Tibial artery (tissue), 4 donors: ENCODE measurements at regions not wholly inside any gene's neighbourhood (a gene's known extent, or its start where the extent isn't known, plus 50 kb on each side); places are given as distances from the start of the nearest gene placed in this dataset.

Experiments used
- DNase-seq, 2 donors: peaks; one replicate each; pipeline ENCODE4 v3.0.0-alpha.2; 2019
- H3K27ac ChIP-seq, 2 donors: fragments of 200-600 bp; sonication (generic) in 1 of 2; 1 replicate in 1 of 2; 2 replicates in 1 of 2; pipeline ENCODE4 v1.5.1; 2018 to 2019; ENCODE audit warnings: mild to moderate bottlenecking in 1 of 2
- H3K27me3 ChIP-seq, 2 donors: fragments of 200-600 bp; sonication (generic) in 1 of 2; one replicate each; pipeline versions ENCODE4 v1.5.1 to v1.6.0; 2016 to 2019
- H3K36me3 ChIP-seq, 3 donors: fragments of 200-600 bp; sonication (generic) in 2 of 3; one replicate each; pipeline ENCODE4 v1.5.1; 2016 to 2019; ENCODE audit warnings: mild to moderate bottlenecking in 2 of 3
- H3K4me1 ChIP-seq, 4 donors: fragments of 200-600 bp; sonication (generic) in 2 of 4; 1 replicate in 3 of 4; 2 replicates in 1 of 4; pipeline ENCODE4 v1.5.1; 2016 to 2019
- H3K4me3 ChIP-seq, 2 donors: fragments of 200-600 bp; sonication (generic) in 1 of 2; 1 replicate in 1 of 2; 2 replicates in 1 of 2; pipeline ENCODE4 v1.5.1; 2018 to 2019; ENCODE audit warnings: mild to moderate bottlenecking in 2 of 2
- H3K9me3 ChIP-seq, 3 donors: fragments of 200-600 bp; sonication (generic) in 1 of 3; one replicate each; pipeline ENCODE4 v1.5.1; 2016 to 2019
- CTCF ChIP-seq, 2 experiments: fragments of 200-600 bp in 1 of 2; fragments of 450-650 bp in 1 of 2; IDR thresholded peaks; one replicate each; pipeline ENCODE4 v1.5.1; 2017 to 2019; ENCODE audit warnings: antibody characterized with exemption in 2 of 2, mild to moderate bottlenecking in 1 of 2, moderate library complexity in 1 of 2
- intact Hi-C: fragments of 100-400 bp; cut with DNase I; formaldehyde crosslinking; loops from one replicate; pipeline ENCODE4 v1.15.0; 2023; ENCODE audit warnings: low total_unique reads

GRCh38 chr5:4880304-4880741, 259.8 kb upstream of the ADAMTS16 start:
- Histone ChIP-seq H3K4me1 (no peaks in the 10 kb centered on the region), H3K4me3 (no peak overlapping the region), H3K27ac (no peak overlapping the region), H3K36me3 (no peaks in the 10 kb centered on the region), H3K27me3 (no peaks in the 10 kb centered on the region), H3K9me3 (no peaks in the 10 kb centered on the region)
- intact Hi-C loops = loop anchor here (10.0 kb wide), 1 partner anchor 534 kb away; no protein-coding TSS in a partner anchor
- no peak for DNase-seq
- TF ChIP-seq CTCF (IDR thresholded peaks at IDR 0.05) = no peak

GRCh38 chr5:4881366-4882002, 258.6 kb upstream of the ADAMTS16 start:
- Histone ChIP-seq H3K4me1 (no peaks in the 10 kb centered on the region), H3K9me3 (no peaks in the 10 kb centered on the region), H3K36me3 (no peaks in the 10 kb centered on the region), H3K27me3 (no peaks in the 10 kb centered on the region), H3K27ac (no peak overlapping the region), H3K4me3 (no peak overlapping the region)
- intact Hi-C loops = loop anchor here (10.0 kb wide), 1 partner anchor 533 kb away; no protein-coding TSS in a partner anchor
- no peak for TF ChIP-seq CTCF (IDR thresholded peaks at IDR 0.05)
- no peak for DNase-seq

- no peak for TF ChIP-seq CTCF (IDR thresholded peaks at IDR 0.05)
- intact Hi-C loops = loop anchor here (10.0 kb wide), 1 partner anchor 533 kb away; no protein-coding TSS in a partner anchor
- no peaks in the 10 kb centered on the region for H3K9me3 ChIP-seq
- no peak for DNase-seq
- H3K27me3 ChIP-seq = no peaks in the 10 kb centered on the region
- H3K4me3 ChIP-seq = no peak overlapping the region
- no peaks in the 10 kb centered on the region for H3K4me1 ChIP-seq
- no peaks in the 10 kb centered on the region for H3K36me3 ChIP-seq
- H3K27ac ChIP-seq = no peak overlapping the region
These were observed 257.9 kb upstream of the ADAMTS16 start for GRCh38 chr5:4882186-4882585.

- DNase-seq = no peak
- no peak overlapping the region for H3K27ac ChIP-seq
These were observed 256.8 kb upstream of the ADAMTS16 start for GRCh38 chr5:4883360-4883759.

GRCh38 chr5:4893063-4893744, 246.9 kb upstream of the ADAMTS16 start:
- H3K9me3 ChIP-seq = no peaks in the 10 kb centered on the region
- H3K4me1 ChIP-seq = no peaks in the 10 kb centered on the region
- no peaks in the 10 kb centered on the region for H3K36me3 ChIP-seq
- DNase-seq = no peak
- no peak overlapping the region for H3K4me3 ChIP-seq
- no peak for TF ChIP-seq CTCF (IDR thresholded peaks at IDR 0.05)
- intact Hi-C loops = no loop called here
- H3K27me3 ChIP-seq = no peaks in the 10 kb centered on the region
- no peak overlapping the region for H3K27ac ChIP-seq

More at GRCh38 chr5:4883360-4883759, 256.8 kb upstream of the ADAMTS16 start:
- Histone ChIP-seq H3K9me3 (no peaks in the 10 kb centered on the region), H3K27me3 (no peaks in the 10 kb centered on the region), H3K4me3 (no peak overlapping the region), H3K4me1 (no peaks in the 10 kb centered on the region), H3K36me3 (no peaks in the 10 kb centered on the region)
- TF ChIP-seq CTCF (IDR thresholded peaks at IDR 0.05) = no peak
- intact Hi-C loops = loop anchor here (10.0 kb wide), 1 partner anchor 531 kb away; no protein-coding TSS in a partner anchor
